Right ventricle myocardium inferior (tissue), 1 donor: ENCODE measurements at regions not wholly inside any gene's neighbourhood (a gene's known extent, or its start where the extent isn't known, plus 50 kb on each side); places are given as distances from the start of the nearest gene placed in this dataset.

Source experiments
- ATAC-seq: fragments of 200-7000 bp; cut with Tn5 transposase; one replicate; pipeline ENCODE4 v1.9.1; 2020; ENCODE audit warnings: mild to moderate bottlenecking, moderate library complexity
- DNase-seq: peaks from one replicate; pipeline ENCODE4 v3.0.0; 2021; ENCODE audit errors: missing footprints
- intact Hi-C: fragments of 100-400 bp; cut with DNase I; formaldehyde crosslinking; loops from one replicate; pipeline ENCODE4 v1.11.0; 2022
- donor health status: DM: no; HTN: yes; CAD: no; lungs with severe emphysema.

- DNase-seq (no peak), ATAC-seq (no peak)
- intact Hi-C loops = no loop called here
Observed at GRCh38 chr2:145728511-145728910, 1208.6 kb upstream of the ZEB2 start.

GRCh38 chr2:145725876-145726275, 1206.0 kb upstream of the ZEB2 start:
- DNase-seq (no peak), ATAC-seq (no peak)
- intact Hi-C loops = no loop called here

- ATAC-seq (no peak), DNase-seq (no peak)
- intact Hi-C loops = no loop called here
Observed at GRCh38 chr2:145724311-145724898, 1204.5 kb upstream of the ZEB2 start.

- no peak for DNase-seq
- ATAC-seq = no peak
- intact Hi-C loops = no loop called here
Observed at GRCh38 chr2:145723872-145724271, 1204.0 kb upstream of the ZEB2 start.

- ATAC-seq (no peak), DNase-seq (no peak)
- intact Hi-C loops = no loop called here
Observed at GRCh38 chr2:145721681-145722080, 1201.8 kb upstream of the ZEB2 start.

- no peak for ATAC-seq
Observed at GRCh38 chr2:145715601-145716000, 1195.7 kb upstream of the ZEB2 start.

GRCh38 chr2:145710303-145710702, 1190.4 kb upstream of the ZEB2 start:
- intact Hi-C loops = no loop called here
- DNase-seq = no peak
- no peak for ATAC-seq

More at GRCh38 chr2:145715601-145716000, 1195.7 kb upstream of the ZEB2 start:
- DNase-seq = no peak
- intact Hi-C loops = no loop called here

- ATAC-seq (no peak), DNase-seq (no peak)
- intact Hi-C loops = no loop called here
Observed at GRCh38 chr2:145702305-145702704, 1182.4 kb upstream of the ZEB2 start.

- ATAC-seq = peak; percentile 13
Observed at GRCh38 chr2:145692971-145693478, 1173.1 kb upstream of the ZEB2 start.

GRCh38 chr2:145691659-145692058, 1171.7 kb upstream of the ZEB2 start:
- DNase-seq (no peak), ATAC-seq (no peak)
- intact Hi-C loops = no loop called here

More at GRCh38 chr2:145692971-145693478, 1173.1 kb upstream of the ZEB2 start:
- intact Hi-C loops = no loop called here
- no peak for DNase-seq

GRCh38 chr2:145690183-145690778, 1170.4 kb upstream of the ZEB2 start:
- no peak for ATAC-seq

GRCh38 chr2:145689277-145689676, 1169.4 kb upstream of the ZEB2 start:
- ATAC-seq = no peak
- no peak for DNase-seq
- intact Hi-C loops = no loop called here

More at GRCh38 chr2:145690183-145690778, 1170.4 kb upstream of the ZEB2 start:
- no peak for DNase-seq
- intact Hi-C loops = no loop called here

GRCh38 chr2:145688156-145688555, 1168.2 kb upstream of the ZEB2 start:
- ATAC-seq (no peak), DNase-seq (no peak)
- intact Hi-C loops = no loop called here

- intact Hi-C loops = no loop called here
- ATAC-seq (no peak), DNase-seq (no peak)
Observed at GRCh38 chr2:145687442-145688134, 1167.7 kb upstream of the ZEB2 start.

- DNase-seq (no peak), ATAC-seq (no peak)
- intact Hi-C loops = no loop called here
Observed at GRCh38 chr2:145685383-145686050, 1165.6 kb upstream of the ZEB2 start.

- ATAC-seq (no peak), DNase-seq (no peak)
- intact Hi-C loops = no loop called here
Observed at GRCh38 chr2:145682546-145683157, 1162.7 kb upstream of the ZEB2 start.

- intact Hi-C loops = no loop called here
- ATAC-seq (no peak), DNase-seq (no peak)
Observed at GRCh38 chr2:145680276-145680675, 1160.4 kb upstream of the ZEB2 start.

- DNase-seq = no peak
- intact Hi-C loops = no loop called here
- no peak for ATAC-seq
Observed at GRCh38 chr2:145677371-145677770, 1157.5 kb upstream of the ZEB2 start.

GRCh38 chr2:145674705-145675104, 1154.8 kb upstream of the ZEB2 start:
- ATAC-seq (no peak), DNase-seq (no peak)
- intact Hi-C loops = no loop called here
